ENCODE measurements at regions not wholly inside any gene's neighbourhood (a gene's known extent, or its start where the extent isn't known, plus 50 kb on each side); places are given as distances from the start of the nearest gene placed in this dataset.

DNA sequence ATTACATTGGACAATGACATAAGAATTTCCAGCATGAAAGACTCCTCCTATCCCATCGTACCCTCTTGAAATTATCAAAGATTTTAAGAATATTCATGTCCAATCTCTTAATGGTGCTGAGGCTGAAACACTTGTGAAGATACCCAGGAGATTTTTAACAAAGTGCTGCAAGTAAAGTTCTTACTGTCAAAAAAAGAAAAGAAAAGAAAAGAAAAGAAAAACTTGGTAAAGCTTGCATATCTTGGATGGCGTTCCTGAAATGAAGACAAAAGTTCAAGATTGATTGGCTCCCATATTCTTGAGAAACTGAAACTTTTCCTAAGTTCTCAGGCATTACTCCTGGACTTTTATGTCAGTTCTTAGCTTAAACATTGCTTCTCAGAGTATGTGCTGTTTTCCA, 1010.5 kb upstream of the PIK3C3 start:
- TF ChIP-seq REST (IDR thresholded peaks at IDR 0.05; ENCODE audit: insufficient read depth in 1 of 2, low read depth in 2 of 2, low read length in 2 of 2) (no peak), POLR2AphosphoS5 (IDR thresholded peaks at IDR 0.05; ENCODE audit: low read depth, low read length) (no peak), FOXP2 (optimal IDR thresholded peaks at IDR 0.05; ENCODE audit: borderline replicate concordance, extremely low read depth, extremely low read length, insufficient read depth) (no peak), TAF1 (IDR thresholded peaks at IDR 0.05; ENCODE audit: borderline replicate concordance, insufficient read depth, low read length) (no peak), SIN3A (IDR thresholded peaks at IDR 0.05; ENCODE audit: borderline replicate concordance, insufficient read depth, low read length) (no peak)

DNA sequence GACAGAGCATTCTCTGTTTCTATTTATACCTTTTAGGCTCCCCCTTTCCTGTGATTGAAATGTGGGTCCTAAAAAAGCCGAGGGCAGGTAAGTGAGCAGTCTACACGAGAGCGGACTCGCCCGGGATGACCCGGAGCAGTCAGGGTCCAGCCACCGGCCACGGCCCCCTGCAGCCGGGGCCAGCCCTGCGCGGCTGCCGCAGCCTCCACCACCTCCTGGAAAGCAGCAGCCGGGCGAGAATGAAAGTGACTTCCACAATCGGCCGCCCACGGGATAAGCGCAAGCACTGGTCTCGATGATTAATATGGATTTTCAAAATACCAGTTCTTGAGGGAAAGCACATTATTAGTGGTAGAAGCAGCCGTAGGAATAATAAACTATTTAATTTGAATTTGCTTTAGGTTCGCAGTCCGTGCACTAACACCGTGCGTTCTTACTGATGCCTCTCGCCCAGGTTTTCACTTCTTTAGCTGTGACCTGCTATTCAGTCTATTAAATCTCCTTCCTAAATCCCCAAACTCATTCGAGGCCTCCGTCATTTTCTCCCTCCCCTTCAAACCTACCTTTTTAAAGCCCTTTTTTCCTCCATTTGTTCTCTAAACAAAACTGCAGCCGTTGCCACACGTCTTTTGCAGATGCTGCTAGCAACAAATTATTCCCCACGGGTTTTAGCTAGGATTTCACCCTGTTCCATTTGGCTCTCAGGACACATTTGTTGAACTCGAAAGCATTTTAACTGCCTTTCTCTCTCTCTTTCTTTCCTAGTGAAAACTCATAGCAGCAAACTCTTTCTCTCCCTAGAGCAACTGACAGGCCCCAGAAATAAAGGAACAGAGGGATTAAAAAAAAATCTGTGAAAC, 1015.1 kb upstream of the PIK3C3 start:
- TF ChIP-seq REST (IDR thresholded peaks at IDR 0.05; ENCODE audit: insufficient read depth in 1 of 2, low read depth in 2 of 2, low read length in 2 of 2) (no peak), POLR2AphosphoS5 (IDR thresholded peaks at IDR 0.05; ENCODE audit: low read depth, low read length) (no peak), SIN3A (IDR thresholded peaks at IDR 0.05; ENCODE audit: borderline replicate concordance, insufficient read depth, low read length) (no peak), FOXP2 (optimal IDR thresholded peaks at IDR 0.05; ENCODE audit: borderline replicate concordance, extremely low read depth, extremely low read length, insufficient read depth) (no peak), TAF1 (IDR thresholded peaks at IDR 0.05; ENCODE audit: borderline replicate concordance, insufficient read depth, low read length) (no peak)

DNA sequence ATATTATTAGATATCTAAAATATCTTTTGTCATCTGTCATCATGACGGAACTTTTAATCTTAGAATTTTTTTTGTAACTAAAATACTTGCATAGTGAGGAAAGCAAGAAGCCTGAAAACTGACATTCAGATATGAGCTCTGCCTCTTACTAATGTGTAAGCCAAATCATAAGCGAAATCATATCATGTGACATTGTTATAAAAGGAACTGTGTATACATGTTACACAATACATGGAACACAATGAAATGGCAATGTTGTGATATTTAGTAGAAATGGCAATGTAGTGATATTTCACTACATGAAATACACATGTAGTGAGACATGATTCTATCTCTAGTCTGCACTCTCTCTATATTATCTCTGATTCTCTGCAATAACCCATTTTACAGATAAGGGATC, 1016.4 kb upstream of the PIK3C3 start:
- no peak for TF ChIP-seq REST (IDR thresholded peaks at IDR 0.05; ENCODE audit: insufficient read depth in 1 of 2, low read depth in 2 of 2, low read length in 2 of 2)
- no peak for TF ChIP-seq FOXP2 (optimal IDR thresholded peaks at IDR 0.05; ENCODE audit: borderline replicate concordance, extremely low read depth, extremely low read length, insufficient read depth)
- no peak for TF ChIP-seq SIN3A (IDR thresholded peaks at IDR 0.05; ENCODE audit: borderline replicate concordance, insufficient read depth, low read length)
- TF ChIP-seq TAF1 (IDR thresholded peaks at IDR 0.05; ENCODE audit: borderline replicate concordance, insufficient read depth, low read length), result no peak
- TF ChIP-seq POLR2AphosphoS5 (IDR thresholded peaks at IDR 0.05; ENCODE audit: low read depth, low read length), result no peak

DNA sequence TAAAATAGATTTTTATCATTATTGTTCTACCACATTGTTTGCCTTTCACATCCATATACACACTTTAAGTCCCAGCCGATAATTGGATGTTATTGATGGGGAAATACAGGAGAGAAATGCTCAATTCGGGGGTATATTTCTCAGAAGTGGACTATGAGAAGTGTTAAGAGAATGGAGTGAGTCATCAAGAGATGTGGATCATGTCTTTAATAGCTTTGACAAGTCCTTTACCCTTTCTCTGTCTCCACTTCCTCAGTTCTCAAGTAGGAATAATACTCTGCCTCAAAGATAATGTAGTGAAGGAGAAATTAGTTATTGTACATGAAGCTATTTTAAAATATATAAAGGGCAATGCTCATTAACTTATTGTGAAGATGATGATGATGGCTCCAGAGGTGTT, 1017.6 kb upstream of the PIK3C3 start:
- TF ChIP-seq FOXP2 (optimal IDR thresholded peaks at IDR 0.05; ENCODE audit: borderline replicate concordance, extremely low read depth, extremely low read length, insufficient read depth) (no peak), TAF1 (IDR thresholded peaks at IDR 0.05; ENCODE audit: borderline replicate concordance, insufficient read depth, low read length) (no peak), REST (IDR thresholded peaks at IDR 0.05; ENCODE audit: insufficient read depth in 1 of 2, low read depth in 2 of 2, low read length in 2 of 2) (no peak), POLR2AphosphoS5 (IDR thresholded peaks at IDR 0.05; ENCODE audit: low read depth, low read length) (no peak), SIN3A (IDR thresholded peaks at IDR 0.05; ENCODE audit: borderline replicate concordance, insufficient read depth, low read length) (no peak)

Data from PFSK-1 (cell line).